H9 (cell line): ENCODE measurements at regions not wholly inside any gene's neighbourhood (a gene's known extent, or its start where the extent isn't known, plus 50 kb on each side); places are given as distances from the start of the nearest gene placed in this dataset.

Source experiments
- DNase-seq: peaks from one replicate; pipeline ENCODE4 v3.0.0-alpha.2; 2017
- H2AFZ ChIP-seq: one replicate; pipeline ENCODE4 v1.6.1; 2013; ENCODE audit warnings: mild to moderate bottlenecking, low read length, control low read depth, moderate library complexity
- H2AK5ac ChIP-seq: 2 replicates; pipeline ENCODE4 v1.6.1; 2013; ENCODE audit warnings: low read length, control low read depth, mixed read lengths; ENCODE audit not compliant: insufficient read length
- H2BK120ac ChIP-seq: one replicate; pipeline ENCODE4 v1.6.1; 2013; ENCODE audit warnings: low read depth, mild to moderate bottlenecking, low read length, control low read depth, inconsistent platforms; ENCODE audit not compliant: poor library complexity, severe bottlenecking
- H2BK12ac ChIP-seq: 2 replicates; pipeline ENCODE4 v1.6.1; 2013; ENCODE audit warnings: low read length, control low read depth, mixed read lengths, low read depth; ENCODE audit not compliant: insufficient read length
- H2BK15ac ChIP-seq: 2 replicates; pipeline ENCODE4 v1.6.1; 2013; ENCODE audit warnings: low read depth, low read length, control low read depth
- H2BK20ac ChIP-seq: one replicate; pipeline ENCODE4 v1.6.1; 2013; ENCODE audit warnings: low read depth, mild to moderate bottlenecking, low read length, control low read depth, inconsistent platforms; ENCODE audit not compliant: poor library complexity, severe bottlenecking
- H2BK5ac ChIP-seq: 2 replicates; pipeline ENCODE4 v1.6.1; 2013; ENCODE audit warnings: low read length, control low read depth, mixed read lengths; ENCODE audit not compliant: insufficient read length
- H3K14ac ChIP-seq: 2 replicates; pipeline ENCODE4 v1.6.1; 2013; ENCODE audit warnings: low read length, control low read depth; ENCODE audit not compliant: insufficient read depth
- H3K18ac ChIP-seq: 2 replicates; pipeline ENCODE4 v1.6.1; 2013; ENCODE audit warnings: low read depth, mild to moderate bottlenecking, mixed read lengths, low read length, control low read depth; ENCODE audit not compliant: insufficient read length
- H3K23ac ChIP-seq: 2 replicates; pipeline ENCODE4 v1.6.1; 2013; ENCODE audit warnings: low read length, control low read depth, mixed read lengths, low read depth; ENCODE audit not compliant: insufficient read length
- H3K23me2 ChIP-seq: 2 replicates; pipeline ENCODE4 v1.6.1; 2013; ENCODE audit warnings: low read depth, mild to moderate bottlenecking, mixed read lengths, low read length, control low read depth; ENCODE audit not compliant: insufficient read length, poor library complexity, severe bottlenecking
- H3K27ac ChIP-seq: 2 replicates; pipeline ENCODE4 v1.5.1; 2013; ENCODE audit warnings: low read length, control low read depth, mixed read lengths, low read depth; ENCODE audit not compliant: insufficient read length
- H3K27me3 ChIP-seq: 2 replicates; pipeline ENCODE4 v1.6.1; 2013; ENCODE audit warnings: low read length, control low read depth, inconsistent platforms; ENCODE audit not compliant: insufficient read depth
- H3K4ac ChIP-seq: 2 replicates; pipeline ENCODE4 v1.6.1; 2013; ENCODE audit warnings: low read depth, mild to moderate bottlenecking, control low read depth, inconsistent platforms, low read length, moderate library complexity
- H3K4me1 ChIP-seq: 2 replicates; pipeline ENCODE4 v1.6.1; 2013; ENCODE audit warnings: low read length, control low read depth, inconsistent platforms; ENCODE audit not compliant: insufficient read depth
- H3K4me2 ChIP-seq: 2 replicates; pipeline ENCODE4 v1.6.1; 2013; ENCODE audit warnings: low read length, control low read depth, mixed read lengths; ENCODE audit not compliant: insufficient read length, insufficient read depth
- H3K56ac ChIP-seq: 2 replicates; pipeline ENCODE4 v1.6.1; 2013; ENCODE audit warnings: low read depth, mild to moderate bottlenecking, mixed read lengths, low read length, control low read depth; ENCODE audit not compliant: insufficient read length
- H3K79me1 ChIP-seq: 2 replicates; pipeline ENCODE4 v1.6.1; 2013; ENCODE audit warnings: low read depth, mild to moderate bottlenecking, moderate library complexity, low read length, control low read depth, inconsistent platforms; ENCODE audit not compliant: insufficient read depth, poor library complexity, severe bottlenecking
- H3K79me2 ChIP-seq: 2 replicates; pipeline ENCODE4 v1.6.1; 2013; ENCODE audit warnings: low read length, control low read depth, inconsistent platforms; ENCODE audit not compliant: insufficient read depth
- H3K9ac ChIP-seq: 2 replicates; pipeline ENCODE4 v1.6.1; 2013; ENCODE audit warnings: low read length, control low read depth, mixed read lengths; ENCODE audit not compliant: insufficient read length; ENCODE audit errors: extremely low read depth
- H3K9me3 ChIP-seq: one replicate; pipeline ENCODE4 v1.6.1; 2013; ENCODE audit warnings: low read depth, low read length, inconsistent platforms; ENCODE audit not compliant: control insufficient read depth
- H3T11ph ChIP-seq: one replicate; pipeline ENCODE4 v1.6.1; 2013; ENCODE audit warnings: mild to moderate bottlenecking, low read length, control low read depth, inconsistent platforms
- H4K20me1 ChIP-seq: one replicate; pipeline ENCODE4 v1.6.1; 2013; ENCODE audit not compliant: control insufficient read depth, insufficient read length, insufficient read depth
- H4K5ac ChIP-seq: 2 replicates; pipeline ENCODE4 v1.6.1; 2013; ENCODE audit warnings: low read depth, mild to moderate bottlenecking, mixed read lengths, low read length, control low read depth; ENCODE audit not compliant: insufficient read length
- H4K8ac ChIP-seq: replicated peaks from 2 replicates; pipeline ENCODE4 v1.6.1; 2013; ENCODE audit warnings: low read length, control low read depth, mixed read lengths, low read depth; ENCODE audit not compliant: insufficient read length
- H4K91ac ChIP-seq: 2 replicates; pipeline ENCODE4 v1.6.1; 2013; ENCODE audit warnings: low read depth, mild to moderate bottlenecking, moderate library complexity, mixed read lengths, low read length, control low read depth; ENCODE audit not compliant: insufficient read length
- H3K27ac Mint-ChIP-seq, 3 experiments: 2 replicates in 2 of 3; 3 replicates in 1 of 3; pipeline ENCODE4 v1.8.0; 2020 to 2021; ENCODE audit warnings: mixed read lengths in 3 of 3, mild to moderate bottlenecking in 1 of 3, moderate library complexity in 1 of 3
- H3K27me3 Mint-ChIP-seq: 2 replicates; pipeline ENCODE4 v1.8.0; 2021; ENCODE audit warnings: low read depth, mild to moderate bottlenecking, moderate library complexity, mixed read lengths
- H3K36me3 Mint-ChIP-seq, 3 experiments: 2 replicates in 2 of 3; 3 replicates in 1 of 3; pipeline ENCODE4 v1.8.0; 2020 to 2021; ENCODE audit warnings: low read depth in 3 of 3, mixed read lengths in 3 of 3; ENCODE audit not compliant: insufficient read depth in 1 of 3
- H3K4me1 Mint-ChIP-seq, 2 experiments: 2 replicates each; pipeline ENCODE4 v1.8.0; 2020; ENCODE audit warnings: mixed read lengths in 2 of 2
- H3K4me3 Mint-ChIP-seq, 2 experiments: 2 replicates in 1 of 2; 3 replicates in 1 of 2; pipeline ENCODE4 v1.8.0; 2020 to 2021; ENCODE audit warnings: mild to moderate bottlenecking in 2 of 2, mixed read lengths in 2 of 2, moderate library complexity in 1 of 2
- H3K9me3 Mint-ChIP-seq, 2 experiments: 2 replicates in 1 of 2; 3 replicates in 1 of 2; pipeline ENCODE4 v1.8.0; 2020; ENCODE audit warnings: mild to moderate bottlenecking in 2 of 2, mixed read lengths in 2 of 2, moderate library complexity in 1 of 2
- CTCF ChIP-seq: fragments of 200-600 bp; sonication (generic); conservative IDR thresholded peaks from 3 replicates; pipeline ENCODE4 v1.8.0; 2021; ENCODE audit warnings: antibody characterized with exemption, mild to moderate bottlenecking
- WGBS: extraction: QIAGEN DNeasy Blood & Tissue Kit; methylation state at CpG from one replicate; pipeline ENCODE4 v1.1.7; 2013; ENCODE audit warnings: missing lambda C conversion rate, low lambda C conversion rate, mixed read lengths; ENCODE audit not compliant: insufficient read length; ENCODE audit errors: extremely low coverage; 5-methylcytosine and 5-hydroxymethylcytosine counted together

GRCh38 chr22:48431536-48432315 is 1395.9 kb downstream of the BRD1 start:
- H3K4me1 ChIP-seq: peaks cover 2% of the 10 kb centered on the region; the same call in 1 of the 2 replicates
- no peak overlapping the region for H2BK20ac ChIP-seq
- no peak overlapping the region for H3K23ac ChIP-seq
- Mint-ChIP-seq H3K36me3 (no peaks in the 10 kb centered on the region), H3K27me3 (peaks cover 6% of the 10 kb centered on the region), H3K9me3 (no peaks in the 10 kb centered on the region), H3K4me1 (peaks cover 16 to 17% of the 10 kb centered on the region in 2 experiments), H3K4me3 (no peak overlapping the region), H3K27ac (peak overlapping the region in 1 of 3 experiments; percentile 87; a peak in 1 of 7 replicates)
- no peak overlapping the region for H3K27ac ChIP-seq
- no peak for TF ChIP-seq CTCF
- H2BK120ac ChIP-seq: no peak overlapping the region
- H3K27me3 ChIP-seq: no peaks in the 10 kb centered on the region
- no peak overlapping the region for H4K5ac ChIP-seq
- no peak overlapping the region for H2AFZ ChIP-seq
- H4K8ac ChIP-seq: no peak overlapping the region
- no peak overlapping the region for H3T11ph ChIP-seq
- H3K9me3 ChIP-seq: no peaks in the 10 kb centered on the region
- H2BK5ac ChIP-seq: no peak overlapping the region
- no peak overlapping the region for H2AK5ac ChIP-seq
- no peak overlapping the region for H3K14ac ChIP-seq
- no peak overlapping the region for H3K9ac ChIP-seq
- no peaks in the 10 kb centered on the region for H3K79me2 ChIP-seq
- no peak overlapping the region for H3K4me2 ChIP-seq
- no peak overlapping the region for H2BK12ac ChIP-seq
- no peak overlapping the region for H4K91ac ChIP-seq
- H3K79me1 ChIP-seq: no peaks in the 10 kb centered on the region
- no peak overlapping the region for H3K56ac ChIP-seq
- WGBS: no CpG with 5 or more reads among the region's 20 CpGs
- H3K23me2 ChIP-seq: no peaks in the 10 kb centered on the region
- no peak overlapping the region for H3K4ac ChIP-seq
- H3K18ac ChIP-seq: no peak overlapping the region
- H2BK15ac ChIP-seq: no peak overlapping the region
- H4K20me1 ChIP-seq: no peaks in the 10 kb centered on the region
- DNase-seq: no peak
